Hepatocyte (in vitro differentiated cells): ENCODE measurements at regions not wholly inside any gene's neighbourhood (a gene's known extent, or its start where the extent isn't known, plus 50 kb on each side); places are given as distances from the start of the nearest gene placed in this dataset.

ENCODE experiments used
- DNase-seq: peaks from one replicate; pipeline ENCODE4 v3.0.0-alpha.2; 2016; ENCODE audit warnings: low spot score
- H2AFZ ChIP-seq: fragments of 200-600 bp; sonication (generic); 2 replicates; pipeline ENCODE4 v1.6.0; 2016; ENCODE audit warnings: antibody characterized with exemption, mild to moderate bottlenecking
- H3K27ac ChIP-seq: fragments of 200-600 bp; sonication (generic); 2 replicates; pipeline ENCODE4 v1.5.1; 2016; ENCODE audit warnings: mild to moderate bottlenecking
- H3K27me3 ChIP-seq: fragments of 200-600 bp; sonication (generic); 2 replicates; pipeline ENCODE4 v1.6.1; 2016
- H3K36me3 ChIP-seq: fragments of 200-600 bp; sonication (generic); replicated peaks from 2 replicates; pipeline ENCODE4 v1.5.1; 2016; ENCODE audit warnings: low read depth; ENCODE audit not compliant: insufficient read depth
- H3K4me1 ChIP-seq: fragments of 200-600 bp; sonication (generic); 2 replicates; pipeline ENCODE4 v1.5.1; 2016; ENCODE audit warnings: mild to moderate bottlenecking, moderate library complexity; ENCODE audit not compliant: insufficient read depth
- H3K4me2 ChIP-seq: fragments of 200-600 bp; sonication (generic); 2 replicates; pipeline ENCODE4 v1.6.0; 2016
- H3K4me3 ChIP-seq: fragments of 200-600 bp; sonication (generic); 2 replicates; pipeline ENCODE4 v1.5.1; 2016; ENCODE audit warnings: mild to moderate bottlenecking
- H3K79me2 ChIP-seq: fragments of 200-600 bp; sonication (generic); 2 replicates; pipeline ENCODE4 v1.6.0; 2017; ENCODE audit warnings: mild to moderate bottlenecking
- H3K9me2 ChIP-seq: fragments of 200-600 bp; sonication (generic); replicated peaks from 2 replicates; pipeline ENCODE4 v1.6.0; 2017; ENCODE audit warnings: mild to moderate bottlenecking; ENCODE audit not compliant: insufficient read depth
- H3K9me3 ChIP-seq: fragments of 200-600 bp; sonication (generic); 2 replicates; pipeline ENCODE4 v1.5.1; 2016; ENCODE audit warnings: low read depth, mild to moderate bottlenecking
- H4K20me1 ChIP-seq: fragments of 200-600 bp; sonication (generic); 2 replicates; pipeline ENCODE4 v1.6.0; 2016; ENCODE audit warnings: mild to moderate bottlenecking; ENCODE audit not compliant: insufficient read depth, poor library complexity, severe bottlenecking
- CTCF ChIP-seq: fragments of 200-600 bp; sonication (generic); IDR thresholded peaks from 2 replicates; pipeline ENCODE4 v1.5.1; 2016; ENCODE audit warnings: antibody characterized with exemption, mild to moderate bottlenecking; ENCODE audit not compliant: poor library complexity
- EZH2 ChIP-seq: fragments of 200-600 bp; sonication (generic); IDR thresholded peaks from 2 replicates; pipeline ENCODE4 v1.6.1; 2016; ENCODE audit warnings: antibody characterized with exemption, mild to moderate bottlenecking, borderline replicate concordance
- EZH2phosphoT487 ChIP-seq: fragments of 200-600 bp; sonication (generic); IDR thresholded peaks from one replicate; pipeline ENCODE4 v1.6.1; 2018; ENCODE audit warnings: antibody characterized with exemption, mild to moderate bottlenecking, low read depth, moderate library complexity; ENCODE audit not compliant: unreplicated experiment, severe bottlenecking
- WGBS: methylation state at CpG from one replicate; pipeline ENCODE4 v1.1.6; 2016; ENCODE audit warnings: low lambda C conversion rate; ENCODE audit errors: missing lambda C conversion rate; 5-methylcytosine and 5-hydroxymethylcytosine counted together

GRCh38 chr11:122398851-122399250 lies 256.7 kb upstream of the UBASH3B start:
- WGBS, result 91% methylated on average over 2 of the region's 2 CpGs
- H3K27me3 ChIP-seq, result no peaks in the 10 kb centered on the region
- no peak overlapping the region for H3K27ac ChIP-seq
- H3K4me3 ChIP-seq, result no peak overlapping the region
- no peaks in the 10 kb centered on the region for H3K4me1 ChIP-seq
- H3K79me2 ChIP-seq, result no peaks in the 10 kb centered on the region
- H3K36me3 ChIP-seq, result no peaks in the 10 kb centered on the region
- DNase-seq, result no peak
- no peak overlapping the region for H3K4me2 ChIP-seq
- H3K9me3 ChIP-seq, result no peaks in the 10 kb centered on the region
- H2AFZ ChIP-seq, result no peak overlapping the region
- no peak for TF ChIP-seq EZH2
- no peak for TF ChIP-seq EZH2phosphoT487
- no peak for TF ChIP-seq CTCF
- H4K20me1 ChIP-seq, result no peaks in the 10 kb centered on the region
- no peaks in the 10 kb centered on the region for H3K9me2 ChIP-seq

- DNase-seq, result no peak
Measured at GRCh38 chr11:122398167-122398566, 257.4 kb upstream of the UBASH3B start.

GRCh38 chr11:122395282-122395681 lies 260.2 kb upstream of the UBASH3B start:
- 100% methylated on average over 1 of the region's 1 CpG for WGBS
- Histone ChIP-seq H3K36me3 (no peaks in the 10 kb centered on the region), H3K4me3 (no peak overlapping the region), H3K4me1 (no peaks in the 10 kb centered on the region), H2AFZ (no peak overlapping the region), H3K4me2 (no peak overlapping the region), H3K9me3 (no peaks in the 10 kb centered on the region), H3K9me2 (no peaks in the 10 kb centered on the region), H4K20me1 (no peaks in the 10 kb centered on the region), H3K27ac (no peak overlapping the region), H3K79me2 (no peaks in the 10 kb centered on the region), H3K27me3 (no peaks in the 10 kb centered on the region)
- no peak for DNase-seq
- no peak for TF ChIP-seq EZH2phosphoT487
- TF ChIP-seq EZH2, result no peak
- no peak for TF ChIP-seq CTCF

More at GRCh38 chr11:122398167-122398566, 257.4 kb upstream of the UBASH3B start:
- Histone ChIP-seq H3K27me3 (no peaks in the 10 kb centered on the region), H3K36me3 (no peaks in the 10 kb centered on the region), H3K4me1 (no peaks in the 10 kb centered on the region), H4K20me1 (no peaks in the 10 kb centered on the region), H3K4me3 (no peak overlapping the region), H3K9me3 (no peaks in the 10 kb centered on the region), H2AFZ (no peak overlapping the region), H3K4me2 (no peak overlapping the region), H3K27ac (no peak overlapping the region), H3K79me2 (no peaks in the 10 kb centered on the region), H3K9me2 (no peaks in the 10 kb centered on the region)
- no peak for TF ChIP-seq EZH2phosphoT487
- TF ChIP-seq EZH2, result no peak
- TF ChIP-seq CTCF, result no peak
- WGBS, result 75% methylated on average over 1 of the region's 1 CpG

- no peak for DNase-seq
- Histone ChIP-seq H3K9me2 (no peaks in the 10 kb centered on the region), H4K20me1 (no peaks in the 10 kb centered on the region), H3K4me1 (no peaks in the 10 kb centered on the region), H3K27ac (no peak overlapping the region), H3K9me3 (no peaks in the 10 kb centered on the region), H3K4me2 (no peak overlapping the region), H3K79me2 (no peaks in the 10 kb centered on the region), H2AFZ (no peak overlapping the region), H3K36me3 (no peaks in the 10 kb centered on the region), H3K27me3 (no peaks in the 10 kb centered on the region), H3K4me3 (no peak overlapping the region)
- TF ChIP-seq EZH2phosphoT487 (no peak), CTCF (no peak), EZH2 (no peak)
- 96% methylated on average over 3 of the region's 3 CpGs for WGBS
Measured at GRCh38 chr11:122394313-122394712, 261.2 kb upstream of the UBASH3B start.
